Suprapubic skin (tissue), 4 donors: ENCODE measurements at regions not wholly inside any gene's neighbourhood (a gene's known extent, or its start where the extent isn't known, plus 50 kb on each side); places are given as distances from the start of the nearest gene placed in this dataset.
"Not testable (repeated sequence)": the region's sequence is repeated elsewhere in the genome, so short reads cannot be mapped to it uniquely, and the experiment has no call there.

Experiments
- DNase-seq, 2 donors: peaks; one replicate each; pipeline ENCODE4 v3.0.0-alpha.2; 2019; ENCODE audit warnings: low spot score in 2 of 2
- H3K27ac ChIP-seq: fragments of 200-600 bp; sonication (generic); one replicate; pipeline ENCODE4 v1.5.1; 2019
- H3K27me3 ChIP-seq: fragments of 200-600 bp; sonication (generic); one replicate; pipeline ENCODE4 v1.5.1; 2019
- H3K36me3 ChIP-seq: fragments of 200-600 bp; sonication (generic); one replicate; pipeline ENCODE4 v1.5.1; 2019
- H3K4me1 ChIP-seq: fragments of 200-600 bp; sonication (generic); one replicate; pipeline ENCODE4 v1.5.1; 2019
- H3K4me3 ChIP-seq: fragments of 200-600 bp; sonication (generic); one replicate; pipeline ENCODE4 v1.5.1; 2019; ENCODE audit warnings: mild to moderate bottlenecking
- H3K9me3 ChIP-seq: fragments of 200-600 bp; sonication (generic); one replicate; pipeline ENCODE4 v1.5.1; 2019
- EP300 ChIP-seq: sonication (generic); formaldehyde crosslinking; IDR thresholded peaks from one replicate; pipeline ENCODE4 v1.6.1; 2017; ENCODE audit warnings: antibody characterized with exemption
- POLR2A ChIP-seq, 2 donors: fragments of 450-650 bp; IDR thresholded peaks; one replicate each; pipeline ENCODE4 v1.6.1; 2017; ENCODE audit warnings: antibody characterized with exemption in 2 of 2, mild to moderate bottlenecking in 2 of 2, moderate library complexity in 2 of 2
- POLR2AphosphoS5 ChIP-seq, 3 donors: sonication (generic); formaldehyde crosslinking; IDR thresholded peaks; one replicate each; pipeline ENCODE4 v1.6.1; 2017; ENCODE audit warnings: antibody characterized with exemption in 3 of 3
- WGBS: methylation state at CpG from one replicate; pipeline ENCODE4 v1.1.5; 2018; 5-methylcytosine and 5-hydroxymethylcytosine counted together
- TF ChIP-seq, protein P1 (sequence below), 2 donors: fragments of 200-600 bp in 1 of 2; fragments of 450-650 bp in 1 of 2; sonication (generic) in 1 of 2; IDR thresholded peaks; one replicate each; pipeline ENCODE4 v1.5.1; 2016 to 2019; ENCODE audit warnings: antibody characterized with exemption in 2 of 2, mild to moderate bottlenecking in 1 of 2, moderate library complexity in 1 of 2

GRCh38 chr4:141328560-141329173 is 108.0 kb downstream of the ZNF330 start:
- Histone ChIP-seq H3K27me3 (no peaks in the 10 kb centered on the region), H3K4me1 (peaks cover 20% of the 10 kb centered on the region), H3K9me3 (no peaks in the 10 kb centered on the region), H3K36me3 (no peaks in the 10 kb centered on the region), H3K27ac (peak overlapping the region; percentile 30), H3K4me3 (no peak overlapping the region)
- TF ChIP-seq POLR2A (IDR thresholded peaks at IDR 0.05) (no peak), POLR2AphosphoS5 (IDR thresholded peaks at IDR 0.05) (no peak), EP300 (no peak)
- TF ChIP-seq, protein P1, sequence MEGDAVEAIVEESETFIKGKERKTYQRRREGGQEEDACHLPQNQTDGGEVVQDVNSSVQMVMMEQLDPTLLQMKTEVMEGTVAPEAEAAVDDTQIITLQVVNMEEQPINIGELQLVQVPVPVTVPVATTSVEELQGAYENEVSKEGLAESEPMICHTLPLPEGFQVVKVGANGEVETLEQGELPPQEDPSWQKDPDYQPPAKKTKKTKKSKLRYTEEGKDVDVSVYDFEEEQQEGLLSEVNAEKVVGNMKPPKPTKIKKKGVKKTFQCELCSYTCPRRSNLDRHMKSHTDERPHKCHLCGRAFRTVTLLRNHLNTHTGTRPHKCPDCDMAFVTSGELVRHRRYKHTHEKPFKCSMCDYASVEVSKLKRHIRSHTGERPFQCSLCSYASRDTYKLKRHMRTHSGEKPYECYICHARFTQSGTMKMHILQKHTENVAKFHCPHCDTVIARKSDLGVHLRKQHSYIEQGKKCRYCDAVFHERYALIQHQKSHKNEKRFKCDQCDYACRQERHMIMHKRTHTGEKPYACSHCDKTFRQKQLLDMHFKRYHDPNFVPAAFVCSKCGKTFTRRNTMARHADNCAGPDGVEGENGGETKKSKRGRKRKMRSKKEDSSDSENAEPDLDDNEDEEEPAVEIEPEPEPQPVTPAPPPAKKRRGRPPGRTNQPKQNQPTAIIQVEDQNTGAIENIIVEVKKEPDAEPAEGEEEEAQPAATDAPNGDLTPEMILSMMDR (IDR thresholded peaks at IDR 0.05), result no peak
- 68% methylated on average over 6 of the region's 6 CpGs for WGBS
- DNase-seq, result no peak

GRCh38 chr4:141329174-141329569 is 108.5 kb downstream of the ZNF330 start:
- Histone ChIP-seq H3K27ac (peak overlapping the region; percentile 30), H3K4me1 (peaks cover 20% of the 10 kb centered on the region), H3K36me3 (no peaks in the 10 kb centered on the region), H3K4me3 (no peak overlapping the region), H3K9me3 (no peaks in the 10 kb centered on the region), H3K27me3 (no peaks in the 10 kb centered on the region)
- TF ChIP-seq, protein P1 (IDR thresholded peaks at IDR 0.05), result no peak
- TF ChIP-seq POLR2AphosphoS5 (IDR thresholded peaks at IDR 0.05) (peak in 1 of 3 donors; percentile 79), EP300 (no peak)
- DNase-seq, result no peak
- 14% methylated on average over 3 of the region's 3 CpGs for WGBS

GRCh38 chr4:141330616-141331015 is 109.9 kb downstream of the ZNF330 start:
- 96% methylated on average over 1 of the region's 1 CpG for WGBS
- no peak for DNase-seq
- no peak overlapping the region for H3K27ac ChIP-seq
- peaks cover 20% of the 10 kb centered on the region for H3K4me1 ChIP-seq
- no peak for TF ChIP-seq EP300
- no peak for TF ChIP-seq POLR2AphosphoS5 (IDR thresholded peaks at IDR 0.05)
- no peak for TF ChIP-seq POLR2A (IDR thresholded peaks at IDR 0.05)
- no peaks in the 10 kb centered on the region for H3K36me3 ChIP-seq
- no peaks in the 10 kb centered on the region for H3K27me3 ChIP-seq
- H3K9me3 ChIP-seq, result no peaks in the 10 kb centered on the region
- H3K4me3 ChIP-seq, result no peak overlapping the region

GRCh38 chr4:141331534-141332358 is 111.1 kb downstream of the ZNF330 start:
- H3K9me3 ChIP-seq, result no peaks in the 10 kb centered on the region
- peaks cover 20% of the 10 kb centered on the region for H3K4me1 ChIP-seq
- WGBS, result 96% methylated on average over 14 of the region's 14 CpGs
- no peak for DNase-seq
- TF ChIP-seq EP300 (no peak), POLR2A (IDR thresholded peaks at IDR 0.05) (no peak), POLR2AphosphoS5 (IDR thresholded peaks at IDR 0.05) (no peak)
- TF ChIP-seq, protein P1 (IDR thresholded peaks at IDR 0.05), result no peak
- no peak overlapping the region for H3K27ac ChIP-seq
- no peak overlapping the region for H3K4me3 ChIP-seq
- no peaks in the 10 kb centered on the region for H3K27me3 ChIP-seq
- H3K36me3 ChIP-seq, result no peaks in the 10 kb centered on the region

DNA sequence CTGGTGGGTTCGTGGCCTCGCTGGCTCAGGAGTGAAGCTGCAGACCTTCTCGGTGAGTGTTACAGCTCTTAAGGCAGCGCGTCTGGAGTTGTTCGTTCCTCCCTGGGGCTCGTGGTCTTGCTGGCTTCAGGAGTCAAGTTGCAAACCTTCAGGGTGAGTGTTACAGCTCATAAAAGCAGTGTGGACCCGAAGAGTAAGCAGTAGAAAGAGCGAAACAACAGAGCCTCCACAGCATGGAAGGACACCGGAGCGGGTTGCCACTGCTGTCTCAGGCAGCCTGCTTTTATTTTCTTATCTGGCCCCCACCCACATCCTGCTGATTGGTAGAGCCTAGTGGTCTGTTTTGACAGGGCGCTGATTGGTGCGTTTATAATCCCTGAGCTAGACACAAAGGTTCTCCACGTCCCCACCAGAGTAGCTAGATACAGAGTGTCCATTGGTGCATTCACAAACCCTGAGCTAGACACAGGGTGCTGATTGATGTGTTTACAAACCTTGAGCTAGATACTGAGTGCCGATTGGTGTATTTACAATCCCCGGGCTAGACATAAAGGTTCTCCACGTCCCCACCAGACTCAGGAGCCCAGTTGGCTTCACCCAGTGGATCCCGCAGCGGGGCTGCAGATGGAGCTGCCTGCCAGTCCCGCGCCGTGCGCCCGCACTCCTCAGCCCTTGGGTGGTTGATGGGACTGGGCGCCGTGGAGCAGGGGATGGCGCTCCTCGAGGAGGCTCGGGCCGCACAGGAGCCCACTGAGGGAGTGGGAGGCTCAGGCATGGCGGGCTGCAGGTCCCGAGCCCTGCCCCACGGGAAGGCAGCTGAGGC is 111.9 kb downstream of the ZNF330 start:
- not testable (repeated sequence) for H3K27me3 ChIP-seq, H3K36me3 ChIP-seq, DNase-seq, H3K9me3 ChIP-seq, H3K27ac ChIP-seq
- 83% methylated on average over 24 of the region's 33 CpGs for WGBS
- Histone ChIP-seq H3K4me3 (peak overlapping the region; percentile 37), H3K4me1 (peaks cover 20% of the 10 kb centered on the region)
